Activated naive CD8-positive, alpha-beta T cell treated with anti-CD3 and anti-CD28 coated beads for 36 hours (primary cell): ENCODE measurements at regions not wholly inside any gene's neighbourhood (a gene's known extent, or its start where the extent isn't known, plus 50 kb on each side); places are given as distances from the start of the nearest gene placed in this dataset.

Experiments
- DNase-seq: peaks from one replicate; pipeline ENCODE4 v3.0.0; 2021
- H3K27ac Mint-ChIP-seq: one replicate; pipeline ENCODE4 v1.8.0; 2022; ENCODE audit warnings: mild to moderate bottlenecking, moderate library complexity, mixed read lengths
- H3K27me3 Mint-ChIP-seq: one replicate; pipeline ENCODE4 v1.8.0; 2022; ENCODE audit warnings: mild to moderate bottlenecking, mixed read lengths
- H3K36me3 Mint-ChIP-seq: one replicate; pipeline ENCODE4 v1.8.0; 2021; ENCODE audit warnings: mild to moderate bottlenecking, mixed read lengths
- H3K4me1 Mint-ChIP-seq: one replicate; pipeline ENCODE4 v1.8.0; 2021; ENCODE audit warnings: mixed read lengths
- H3K4me3 Mint-ChIP-seq: one replicate; pipeline ENCODE4 v1.8.0; 2022; ENCODE audit warnings: mild to moderate bottlenecking, moderate library complexity, mixed read lengths
- H3K9me3 Mint-ChIP-seq: one replicate; pipeline ENCODE4 v1.8.0; 2022; ENCODE audit warnings: mixed read lengths

DNA sequence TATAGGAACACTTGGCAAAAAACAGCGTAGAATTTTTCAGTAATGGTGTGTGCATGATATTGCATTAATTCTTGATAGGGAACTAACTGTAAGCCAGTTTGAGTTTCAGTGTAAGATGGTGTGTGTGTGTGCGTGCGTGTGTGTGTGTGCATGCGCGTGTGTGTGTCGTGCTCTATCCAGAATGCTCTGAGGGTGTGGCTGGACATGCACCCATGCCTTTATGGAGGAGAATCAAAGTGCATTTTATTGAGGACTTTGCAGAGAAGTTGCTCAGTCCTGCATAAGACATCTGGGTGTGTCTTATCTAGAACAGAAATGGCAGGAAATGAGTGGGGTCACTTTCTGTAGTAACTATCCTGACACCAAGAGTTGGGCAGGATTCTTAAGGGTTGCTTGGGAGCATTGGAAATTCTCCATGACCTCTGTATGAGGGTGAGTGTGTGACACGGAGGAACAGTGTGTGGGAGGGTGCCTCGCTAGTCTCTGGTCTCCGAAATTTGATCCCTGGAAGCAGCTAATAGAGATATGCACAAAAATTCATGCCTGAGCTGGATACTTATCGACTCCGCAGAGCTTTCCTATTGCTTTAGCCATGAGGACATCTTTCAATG lies 252.2 kb downstream of the TSHZ3 start:
- DNase-seq, result no peak
- no peak overlapping the region for H3K27ac Mint-ChIP-seq
- H3K27me3 Mint-ChIP-seq, result peaks cover 5% of the 10 kb centered on the region
- no peak overlapping the region for H3K4me3 Mint-ChIP-seq
- no peaks in the 10 kb centered on the region for H3K36me3 Mint-ChIP-seq
- H3K9me3 Mint-ChIP-seq, result no peaks in the 10 kb centered on the region
- no peaks in the 10 kb centered on the region for H3K4me1 Mint-ChIP-seq

DNA sequence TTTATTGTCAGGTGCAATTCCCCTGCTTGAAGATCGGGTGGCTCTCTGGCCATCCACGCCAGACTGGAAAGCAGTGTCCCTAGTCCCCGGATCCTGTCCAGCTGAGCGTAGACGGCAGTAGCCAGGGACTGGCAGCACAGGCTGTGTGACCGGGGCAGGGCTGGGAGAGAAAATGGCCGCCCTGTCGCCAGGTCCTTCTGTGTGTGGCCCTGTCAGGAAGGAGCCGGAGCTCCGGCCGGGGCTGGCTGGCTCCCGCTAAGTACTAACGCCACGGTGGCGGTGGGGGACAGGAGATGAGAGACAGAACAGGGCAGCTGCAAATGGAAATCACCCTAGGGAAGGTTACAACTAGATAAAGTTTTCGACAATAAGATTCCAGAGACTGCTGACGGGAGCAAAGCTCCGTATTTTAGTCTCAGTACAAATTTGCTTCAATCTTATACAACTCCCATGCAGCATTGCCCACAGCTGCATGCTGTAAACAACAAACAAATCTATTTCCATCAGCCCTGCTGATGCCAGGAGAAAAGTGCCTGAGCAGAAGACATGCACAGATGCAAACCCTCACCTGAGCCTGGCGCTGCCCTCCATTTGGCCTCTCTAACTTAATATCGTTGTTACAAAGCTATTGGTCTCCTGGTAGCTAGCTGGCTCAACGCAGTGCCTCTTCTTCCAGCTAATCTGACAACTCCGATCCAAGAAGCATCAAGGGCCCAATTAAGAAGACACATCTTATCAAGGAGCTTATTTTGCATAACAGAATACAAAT lies 253.0 kb downstream of the TSHZ3 start:
- Mint-ChIP-seq H3K4me3 (no peak overlapping the region), H3K27me3 (peaks cover 8% of the 10 kb centered on the region), H3K9me3 (no peaks in the 10 kb centered on the region), H3K27ac (no peak overlapping the region), H3K36me3 (no peaks in the 10 kb centered on the region), H3K4me1 (no peaks in the 10 kb centered on the region)
- no peak for DNase-seq

DNA sequence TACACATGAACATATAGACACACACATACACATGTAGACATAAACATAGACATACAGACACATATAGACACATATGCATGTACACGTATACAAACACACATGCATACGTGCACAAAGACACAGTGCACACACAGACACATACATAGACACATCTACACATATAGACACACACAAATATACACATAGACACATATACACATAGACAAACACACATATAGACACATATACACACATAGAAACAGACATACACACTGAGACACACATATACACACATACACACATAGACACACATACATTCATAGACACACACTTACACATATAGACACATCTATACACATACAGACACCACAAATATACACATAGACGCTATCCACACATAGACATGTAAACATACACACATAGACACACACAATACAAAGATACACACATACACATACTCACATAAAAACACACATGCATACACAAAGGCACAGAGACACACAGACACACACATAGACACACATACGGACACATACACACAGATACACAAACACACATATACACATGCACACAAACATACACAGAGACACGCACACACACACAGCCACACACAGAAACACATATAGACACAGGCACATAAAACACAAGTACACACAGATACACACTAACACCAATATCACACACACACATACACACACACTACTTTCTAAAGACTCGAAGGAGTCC lies 254.0 kb downstream of the TSHZ3 start:
- Mint-ChIP-seq H3K9me3 (no peaks in the 10 kb centered on the region), H3K4me3 (no peak overlapping the region), H3K27me3 (peaks cover 9% of the 10 kb centered on the region), H3K36me3 (no peaks in the 10 kb centered on the region), H3K4me1 (no peaks in the 10 kb centered on the region), H3K27ac (no peak overlapping the region)
- no peak for DNase-seq

DNA sequence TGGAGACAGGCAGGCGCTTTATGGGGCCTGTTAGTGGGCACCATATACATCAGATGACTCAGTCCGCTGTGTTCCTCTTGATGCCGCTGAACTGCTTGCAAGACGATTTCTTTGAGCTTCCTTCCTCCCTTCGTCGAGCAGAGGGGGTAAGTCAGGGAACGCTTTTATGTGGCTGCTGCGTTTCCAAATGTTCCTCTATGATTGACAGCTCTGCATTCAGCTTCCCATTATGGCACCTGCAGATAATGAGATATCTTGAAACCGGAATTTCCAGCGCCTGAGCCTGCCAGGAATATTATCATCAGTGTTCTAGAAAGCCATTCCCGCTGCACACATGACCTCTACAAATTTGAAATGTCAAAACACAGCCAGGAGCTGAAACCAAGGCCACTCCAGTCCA lies 257.0 kb downstream of the TSHZ3 start:
- DNase-seq, result no peak
- Mint-ChIP-seq H3K27ac (no peak overlapping the region), H3K27me3 (peaks cover 18% of the 10 kb centered on the region), H3K36me3 (no peaks in the 10 kb centered on the region), H3K4me1 (no peaks in the 10 kb centered on the region), H3K9me3 (no peaks in the 10 kb centered on the region), H3K4me3 (no peak overlapping the region)

DNA sequence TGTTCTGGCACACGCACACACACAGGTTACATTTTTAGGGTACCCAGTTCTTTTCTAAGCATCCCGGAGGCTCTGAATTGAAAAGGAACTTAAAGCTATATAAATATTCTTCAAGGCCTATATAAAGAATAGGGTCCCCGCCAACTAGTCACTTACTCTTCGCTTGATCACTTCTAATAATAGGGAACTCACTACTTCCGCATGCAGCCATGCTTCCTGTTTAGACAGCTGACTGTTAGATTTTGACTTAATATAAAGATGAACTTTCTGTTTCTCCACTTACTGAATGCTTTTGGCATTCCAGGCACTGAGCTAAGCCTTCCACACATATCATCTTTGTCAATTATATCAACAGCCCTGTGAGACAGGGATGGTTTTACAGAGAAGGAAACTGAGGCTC lies 259.6 kb downstream of the TSHZ3 start:
- Mint-ChIP-seq H3K9me3 (peaks cover 2% of the 10 kb centered on the region), H3K4me3 (no peak overlapping the region), H3K27me3 (peaks cover 21% of the 10 kb centered on the region), H3K36me3 (no peaks in the 10 kb centered on the region), H3K4me1 (no peaks in the 10 kb centered on the region), H3K27ac (no peak overlapping the region)
- no peak for DNase-seq

DNA sequence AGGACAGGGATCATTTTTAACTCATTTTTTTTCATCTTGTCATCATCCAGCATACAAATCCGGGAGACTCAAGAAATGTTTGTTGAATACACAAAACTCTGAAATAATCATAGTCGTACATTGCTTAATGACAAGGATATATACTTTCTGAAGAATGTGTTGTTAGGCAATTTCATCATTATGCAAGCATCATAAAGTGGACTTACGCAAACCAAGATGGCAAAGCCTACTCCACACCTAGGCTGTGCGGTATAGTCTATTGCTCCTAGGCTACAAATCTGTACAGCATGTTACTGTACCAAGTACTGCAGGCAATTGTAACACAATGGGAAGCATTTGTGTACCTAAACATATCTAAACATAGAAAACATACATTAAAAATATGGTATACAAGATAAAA lies 264.1 kb downstream of the TSHZ3 start:
- H3K4me1 Mint-ChIP-seq, result no peaks in the 10 kb centered on the region
- H3K9me3 Mint-ChIP-seq, result peaks cover 2% of the 10 kb centered on the region
- no peak overlapping the region for H3K4me3 Mint-ChIP-seq
- peaks cover 13% of the 10 kb centered on the region for H3K27me3 Mint-ChIP-seq
- H3K27ac Mint-ChIP-seq, result no peak overlapping the region
- H3K36me3 Mint-ChIP-seq, result no peaks in the 10 kb centered on the region
- no peak for DNase-seq

DNA sequence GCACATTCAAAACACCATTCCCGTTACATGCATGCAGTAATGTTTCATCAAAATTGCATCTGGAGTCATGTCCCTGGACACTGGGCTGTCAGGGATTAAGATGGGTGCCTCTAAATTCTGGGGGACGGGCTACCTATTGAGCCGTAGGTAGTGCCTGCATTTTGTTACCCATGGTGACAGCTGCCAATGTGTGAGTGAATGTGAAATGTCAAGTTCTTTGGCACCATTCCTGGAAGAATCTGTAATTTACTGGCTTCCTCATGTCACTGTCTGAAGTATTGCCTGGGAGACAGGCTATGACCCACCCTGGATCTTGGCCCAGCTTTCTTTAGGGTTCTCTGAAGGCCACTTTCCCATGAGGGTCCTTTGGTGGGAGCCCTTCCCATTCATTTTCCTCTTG lies 266.1 kb downstream of the TSHZ3 start:
- no peaks in the 10 kb centered on the region for H3K36me3 Mint-ChIP-seq
- H3K4me3 Mint-ChIP-seq, result no peak overlapping the region
- H3K9me3 Mint-ChIP-seq, result peaks cover 2% of the 10 kb centered on the region
- H3K27ac Mint-ChIP-seq, result no peak overlapping the region
- DNase-seq, result no peak
- no peaks in the 10 kb centered on the region for H3K4me1 Mint-ChIP-seq
- H3K27me3 Mint-ChIP-seq, result peaks cover 10% of the 10 kb centered on the region

DNA sequence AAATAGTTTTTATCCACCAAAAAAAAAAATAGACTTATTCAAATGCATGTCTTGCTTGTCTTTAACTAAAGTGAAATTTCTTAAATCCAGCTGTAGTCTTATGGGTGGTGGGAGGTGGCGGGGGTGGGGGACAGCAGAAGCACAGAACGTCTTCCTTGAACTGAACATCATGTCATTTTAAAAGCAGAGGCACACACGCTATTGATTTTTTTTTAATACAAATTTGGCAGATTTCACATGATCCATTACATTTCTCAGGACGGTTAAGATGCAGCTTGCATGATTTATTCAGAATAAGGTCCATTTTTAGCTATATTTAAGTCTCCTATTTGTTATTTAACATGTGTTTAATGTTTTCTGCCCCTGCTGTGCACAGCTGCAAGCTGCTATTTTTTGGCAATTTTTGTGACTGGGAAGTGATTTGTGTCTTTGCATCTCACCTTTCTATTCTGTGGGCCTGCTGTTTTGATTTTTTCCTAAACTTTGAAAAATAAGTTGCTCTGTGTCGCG lies 274.0 kb downstream of the TSHZ3 start:
- Mint-ChIP-seq H3K27me3 (peaks cover 46% of the 10 kb centered on the region), H3K4me1 (no peaks in the 10 kb centered on the region), H3K9me3 (no peaks in the 10 kb centered on the region), H3K27ac (no peak overlapping the region), H3K4me3 (no peak overlapping the region), H3K36me3 (no peaks in the 10 kb centered on the region)
- DNase-seq, result no peak

DNA sequence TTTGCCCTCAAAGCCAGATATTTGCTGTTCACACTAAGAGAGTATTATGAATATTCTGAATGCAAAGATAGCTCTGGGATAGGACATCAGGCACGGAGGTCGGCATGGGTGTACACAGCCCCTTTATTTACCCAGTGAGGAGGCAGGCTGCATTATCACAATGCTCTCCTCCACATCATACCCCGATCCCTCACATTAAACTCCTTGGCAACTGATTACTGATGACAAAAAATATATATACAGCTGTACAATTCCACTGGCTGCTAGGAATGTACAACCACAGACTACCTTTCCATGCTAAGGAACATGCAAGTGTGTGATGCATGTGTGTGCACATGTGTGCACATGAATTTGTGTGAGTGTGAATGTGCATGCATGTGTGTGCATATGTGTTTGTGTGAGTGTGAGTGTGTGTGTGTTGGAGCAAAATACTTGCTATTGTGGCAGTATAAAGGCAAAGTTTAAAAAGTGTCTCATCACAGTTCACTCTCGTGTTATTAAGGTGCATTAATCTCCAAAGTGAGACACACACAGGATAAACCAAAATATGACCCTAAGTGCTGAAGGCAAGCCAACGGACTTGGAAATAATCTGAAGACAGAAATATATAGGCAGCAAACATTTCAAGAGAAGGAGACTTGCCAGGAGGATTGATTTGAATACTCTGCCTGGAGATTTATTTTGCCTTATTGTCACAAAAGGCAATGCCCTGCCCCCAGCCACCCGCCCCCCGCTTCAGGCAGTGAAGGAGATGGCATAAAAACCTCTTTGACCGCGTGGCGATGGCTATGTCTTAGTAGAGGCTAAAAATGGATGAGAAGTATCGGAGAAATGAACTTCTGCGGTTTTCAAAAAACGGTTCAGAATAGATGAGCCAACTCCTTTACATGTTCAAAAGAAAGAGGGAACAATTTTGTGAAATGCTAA lies 274.8 kb downstream of the TSHZ3 start:
- no peaks in the 10 kb centered on the region for H3K36me3 Mint-ChIP-seq
- H3K27me3 Mint-ChIP-seq, result peaks cover 47% of the 10 kb centered on the region
- DNase-seq, result no peak
- no peaks in the 10 kb centered on the region for H3K9me3 Mint-ChIP-seq
- H3K4me1 Mint-ChIP-seq, result no peaks in the 10 kb centered on the region
- H3K27ac Mint-ChIP-seq, result no peak overlapping the region
- no peak overlapping the region for H3K4me3 Mint-ChIP-seq

DNA sequence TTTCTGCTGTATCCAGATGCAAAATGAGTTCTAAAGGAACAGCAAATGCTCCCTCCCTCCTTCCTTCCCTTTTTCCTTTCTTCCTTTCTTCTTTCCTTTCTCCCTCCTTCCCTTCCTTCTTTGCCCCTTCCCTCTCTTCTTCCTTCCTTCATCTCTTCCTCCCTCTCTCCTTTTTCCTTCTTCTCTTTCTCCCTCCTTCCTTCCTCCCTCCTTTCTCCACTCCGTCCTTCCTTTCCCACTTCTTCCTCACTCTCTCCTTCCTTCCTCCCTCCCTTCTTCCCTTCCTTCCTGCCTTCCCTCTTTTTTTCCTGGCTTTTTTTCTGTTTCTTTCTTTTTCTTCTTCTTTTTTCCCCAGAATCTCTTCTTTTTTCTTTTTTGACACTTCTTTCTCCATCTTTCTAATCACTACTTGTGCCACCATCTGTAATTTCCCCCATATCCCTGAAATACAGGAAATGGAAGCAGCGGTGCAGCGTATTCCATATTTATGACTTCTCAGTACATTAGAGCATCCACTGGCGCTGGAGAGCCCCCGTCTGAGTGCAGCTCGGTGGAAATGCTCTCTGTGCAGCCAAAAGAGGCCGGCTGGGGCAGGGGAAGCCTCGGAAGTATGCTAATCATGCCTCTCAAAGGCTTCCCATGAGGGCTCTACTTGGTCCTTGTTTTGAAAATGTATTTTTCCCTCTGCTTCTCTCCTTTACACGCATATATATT lies 275.6 kb downstream of the TSHZ3 start:
- Mint-ChIP-seq H3K9me3 (no peaks in the 10 kb centered on the region), H3K4me3 (no peak overlapping the region), H3K27me3 (peaks cover 47% of the 10 kb centered on the region), H3K4me1 (no peaks in the 10 kb centered on the region), H3K27ac (no peak overlapping the region), H3K36me3 (no peaks in the 10 kb centered on the region)
- DNase-seq, result no peak

DNA sequence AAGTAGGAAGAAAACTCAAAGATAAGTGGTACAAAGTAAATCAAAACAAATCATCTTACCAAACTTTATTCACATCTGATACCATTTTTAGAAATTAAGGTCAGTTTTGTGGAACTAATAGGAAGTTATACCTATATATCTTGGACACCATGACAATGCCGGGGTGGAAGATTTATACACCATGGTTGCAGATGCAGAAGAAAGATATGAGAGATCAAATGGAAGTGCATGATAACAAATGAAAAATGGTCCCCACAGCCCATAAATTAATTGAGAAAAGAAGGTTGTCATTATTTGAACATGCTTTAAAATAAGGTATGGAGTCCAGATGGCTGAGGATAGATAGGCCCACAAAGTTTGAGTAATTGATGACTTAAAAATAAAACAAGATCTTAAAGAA lies 276.8 kb downstream of the TSHZ3 start:
- Mint-ChIP-seq H3K27me3 (peaks cover 47% of the 10 kb centered on the region), H3K4me3 (no peak overlapping the region), H3K27ac (no peak overlapping the region), H3K36me3 (no peaks in the 10 kb centered on the region), H3K9me3 (no peaks in the 10 kb centered on the region), H3K4me1 (no peaks in the 10 kb centered on the region)
- no peak for DNase-seq

DNA sequence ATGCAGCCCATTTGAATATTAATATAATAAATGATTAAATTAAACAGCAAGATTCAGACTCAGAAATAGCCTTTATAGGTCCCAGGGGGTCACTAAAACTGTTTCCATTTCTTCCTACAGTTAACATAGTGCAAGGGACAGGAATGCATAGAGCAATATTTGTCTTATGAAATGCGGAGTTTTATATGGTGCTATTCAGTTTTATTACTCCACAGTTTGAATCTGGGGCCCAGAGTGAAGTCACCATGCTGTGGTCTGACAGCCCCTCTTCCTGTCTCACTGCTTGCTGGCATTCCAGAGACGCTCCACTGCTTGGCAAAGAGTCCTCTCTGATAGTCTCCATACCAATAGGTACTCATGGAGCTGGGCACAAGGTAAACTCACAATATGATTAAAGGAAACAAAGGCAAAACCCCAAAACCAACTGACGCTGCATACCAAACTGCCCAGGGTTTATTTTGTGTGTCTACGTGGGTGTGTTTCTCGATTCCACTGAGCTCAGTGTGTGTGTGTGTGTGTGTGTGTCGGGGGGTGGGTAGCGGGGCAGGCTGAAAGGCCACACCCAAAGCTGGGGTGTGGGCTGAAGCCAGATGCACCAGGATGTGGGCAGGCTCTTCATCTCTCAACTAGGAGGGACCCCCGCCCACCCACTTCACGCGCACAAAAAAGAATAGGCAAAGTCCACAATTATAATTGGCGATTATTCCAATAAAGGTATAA lies 277.9 kb downstream of the TSHZ3 start:
- Mint-ChIP-seq H3K4me1 (no peaks in the 10 kb centered on the region), H3K27me3 (peaks cover 41% of the 10 kb centered on the region), H3K36me3 (no peaks in the 10 kb centered on the region), H3K4me3 (no peak overlapping the region), H3K27ac (no peak overlapping the region), H3K9me3 (no peaks in the 10 kb centered on the region)
- no peak for DNase-seq

DNA sequence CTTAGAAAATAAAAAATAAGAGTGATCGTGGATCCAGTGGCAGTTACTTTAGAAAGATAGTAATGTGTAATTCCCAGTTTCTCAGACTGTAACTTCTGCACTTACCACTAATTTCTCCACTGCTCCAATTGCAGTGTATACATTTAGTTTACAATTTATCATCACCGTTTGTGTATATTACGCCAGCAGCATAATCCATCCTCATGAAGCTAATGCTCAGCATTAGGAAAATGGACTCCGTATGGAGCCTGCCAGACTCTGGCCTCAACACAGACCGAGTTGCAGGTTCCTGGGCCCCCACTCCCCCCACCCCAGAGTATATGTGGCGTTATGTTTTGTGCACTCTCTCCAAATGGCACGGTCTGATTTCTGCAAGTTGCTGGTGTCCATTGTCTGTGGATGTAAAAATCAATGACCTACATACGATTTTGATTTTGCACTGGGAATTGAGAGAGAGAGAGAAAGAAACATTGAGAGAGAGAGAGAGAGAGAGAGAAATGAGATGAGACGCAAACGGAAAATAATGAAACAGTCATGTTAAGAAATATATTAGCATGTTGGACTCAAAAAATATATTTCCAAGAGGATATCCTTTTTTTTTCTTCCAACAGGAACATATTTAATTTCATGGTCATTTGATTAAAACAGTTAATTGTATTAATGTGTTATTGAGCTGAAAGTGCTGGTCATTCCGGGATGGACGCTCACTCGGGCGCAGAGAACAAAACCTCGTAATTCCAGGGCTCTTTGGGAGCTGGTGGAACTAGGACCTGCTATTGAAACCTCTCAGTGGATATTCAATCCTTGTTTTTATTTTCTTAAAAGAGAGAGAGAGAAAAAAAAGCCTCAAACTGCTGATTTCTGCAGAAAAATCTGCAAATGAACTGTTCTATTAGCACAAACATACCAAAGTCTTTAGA lies 278.8 kb downstream of the TSHZ3 start:
- no peak overlapping the region for H3K4me3 Mint-ChIP-seq
- H3K27ac Mint-ChIP-seq, result no peak overlapping the region
- no peaks in the 10 kb centered on the region for H3K9me3 Mint-ChIP-seq
- peaks cover 39% of the 10 kb centered on the region for H3K27me3 Mint-ChIP-seq
- DNase-seq, result no peak
- no peaks in the 10 kb centered on the region for H3K4me1 Mint-ChIP-seq
- no peaks in the 10 kb centered on the region for H3K36me3 Mint-ChIP-seq
